RWPE2 (cell line): ENCODE measurements at regions not wholly inside any gene's neighbourhood (a gene's known extent, or its start where the extent isn't known, plus 50 kb on each side); places are given as distances from the start of the nearest gene placed in this dataset.

ENCODE experiments used
- ATAC-seq: fragments of 200-7000 bp; cut with Tn5 transposase; 3 replicates; pipeline ENCODE4 v1.9.1; 2021; ENCODE audit warnings: low read depth
- DNase-seq: peaks from one replicate; pipeline ENCODE4 v3.0.0-alpha.2; 2020; ENCODE audit warnings: low spot score
- H3K27ac ChIP-seq: fragments of 450-650 bp; 2 replicates; pipeline ENCODE4 v1.5.1; 2017; ENCODE audit warnings: mild to moderate bottlenecking; ENCODE audit not compliant: poor library complexity, severe bottlenecking
- H3K27me3 ChIP-seq: fragments of 250-450 bp; sonication (Bioruptor Pico); 2 replicates; pipeline ENCODE4 v1.5.1; 2021; ENCODE audit warnings: mild to moderate bottlenecking, moderate library complexity; ENCODE audit not compliant: insufficient read depth, poor library complexity, severe bottlenecking
- H3K36me3 ChIP-seq: fragments of 250-450 bp; sonication (Bioruptor Pico); 2 replicates; pipeline ENCODE4 v1.5.1; 2020; ENCODE audit warnings: low read depth, mild to moderate bottlenecking, moderate library complexity
- H3K4me1 ChIP-seq: fragments of 250-450 bp; sonication (Bioruptor Pico); 2 replicates; pipeline ENCODE4 v1.5.1; 2021; ENCODE audit warnings: mild to moderate bottlenecking, moderate library complexity; ENCODE audit not compliant: insufficient read depth, poor library complexity, severe bottlenecking
- H3K4me3 ChIP-seq: fragments of 250-450 bp; sonication (Bioruptor Pico); 2 replicates; pipeline ENCODE4 v1.5.1; 2021; ENCODE audit warnings: mild to moderate bottlenecking, moderate library complexity; ENCODE audit not compliant: severe bottlenecking
- H3K9me3 ChIP-seq: fragments of 250-450 bp; sonication (Bioruptor Pico); 2 replicates; pipeline ENCODE4 v1.5.1; 2021; ENCODE audit warnings: mild to moderate bottlenecking, moderate library complexity; ENCODE audit not compliant: severe bottlenecking
- TF ChIP-seq, protein P1 (sequence below): fragments of 450-650 bp; IDR thresholded peaks from one replicate; pipeline ENCODE4 v1.5.1; 2017; ENCODE audit warnings: mild to moderate bottlenecking, moderate library complexity; ENCODE audit not compliant: poor library complexity, severe bottlenecking

DNA sequence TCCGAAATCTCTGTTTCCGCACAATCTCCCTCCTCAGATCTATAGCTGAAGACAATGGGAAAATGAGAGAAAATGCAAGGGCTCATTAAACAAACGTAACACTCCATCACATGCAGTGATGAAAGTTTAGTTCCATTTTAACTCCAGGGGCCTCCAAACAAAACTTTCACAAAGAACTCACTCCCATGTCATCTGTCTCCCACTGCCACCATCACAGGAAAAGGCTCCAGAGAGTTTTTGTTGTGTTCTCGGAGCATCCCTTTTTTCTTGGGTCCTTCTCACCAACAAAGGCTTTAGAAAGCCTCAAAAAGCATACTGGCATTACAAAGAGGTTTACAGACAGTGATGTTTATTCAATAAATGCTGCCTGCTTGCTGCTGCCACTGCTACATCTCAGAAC, 339.6 kb downstream of the TPBG start:
- no peaks in the 10 kb centered on the region for H3K27me3 ChIP-seq
- no peak overlapping the region for H3K27ac ChIP-seq
- ATAC-seq (no peak), DNase-seq (no peak)
- TF ChIP-seq, protein P1, sequence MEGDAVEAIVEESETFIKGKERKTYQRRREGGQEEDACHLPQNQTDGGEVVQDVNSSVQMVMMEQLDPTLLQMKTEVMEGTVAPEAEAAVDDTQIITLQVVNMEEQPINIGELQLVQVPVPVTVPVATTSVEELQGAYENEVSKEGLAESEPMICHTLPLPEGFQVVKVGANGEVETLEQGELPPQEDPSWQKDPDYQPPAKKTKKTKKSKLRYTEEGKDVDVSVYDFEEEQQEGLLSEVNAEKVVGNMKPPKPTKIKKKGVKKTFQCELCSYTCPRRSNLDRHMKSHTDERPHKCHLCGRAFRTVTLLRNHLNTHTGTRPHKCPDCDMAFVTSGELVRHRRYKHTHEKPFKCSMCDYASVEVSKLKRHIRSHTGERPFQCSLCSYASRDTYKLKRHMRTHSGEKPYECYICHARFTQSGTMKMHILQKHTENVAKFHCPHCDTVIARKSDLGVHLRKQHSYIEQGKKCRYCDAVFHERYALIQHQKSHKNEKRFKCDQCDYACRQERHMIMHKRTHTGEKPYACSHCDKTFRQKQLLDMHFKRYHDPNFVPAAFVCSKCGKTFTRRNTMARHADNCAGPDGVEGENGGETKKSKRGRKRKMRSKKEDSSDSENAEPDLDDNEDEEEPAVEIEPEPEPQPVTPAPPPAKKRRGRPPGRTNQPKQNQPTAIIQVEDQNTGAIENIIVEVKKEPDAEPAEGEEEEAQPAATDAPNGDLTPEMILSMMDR, result no peak
- no peaks in the 10 kb centered on the region for H3K9me3 ChIP-seq
- H3K4me1 ChIP-seq, result no peaks in the 10 kb centered on the region
- H3K36me3 ChIP-seq, result no peaks in the 10 kb centered on the region
- no peak overlapping the region for H3K4me3 ChIP-seq

- no peak overlapping the region for H3K4me3 ChIP-seq
- H3K36me3 ChIP-seq, result no peaks in the 10 kb centered on the region
- ATAC-seq (no peak), DNase-seq (no peak)
- TF ChIP-seq, protein P1, result no peak
- H3K9me3 ChIP-seq, result no peaks in the 10 kb centered on the region
- no peaks in the 10 kb centered on the region for H3K27me3 ChIP-seq
- no peak overlapping the region for H3K27ac ChIP-seq
- H3K4me1 ChIP-seq, result no peaks in the 10 kb centered on the region
Observed at GRCh38 chr6:82704045-82704444, 340.4 kb downstream of the TPBG start.

- no peak overlapping the region for H3K4me3 ChIP-seq
- no peaks in the 10 kb centered on the region for H3K36me3 ChIP-seq
- no peaks in the 10 kb centered on the region for H3K27me3 ChIP-seq
- no peaks in the 10 kb centered on the region for H3K4me1 ChIP-seq
- TF ChIP-seq, protein P1, result no peak
- DNase-seq, result no peak
- no peak overlapping the region for H3K27ac ChIP-seq
- no peaks in the 10 kb centered on the region for H3K9me3 ChIP-seq
- ATAC-seq, result no peak
Observed at GRCh38 chr6:82705579-82705978, 342.0 kb downstream of the TPBG start.

DNA sequence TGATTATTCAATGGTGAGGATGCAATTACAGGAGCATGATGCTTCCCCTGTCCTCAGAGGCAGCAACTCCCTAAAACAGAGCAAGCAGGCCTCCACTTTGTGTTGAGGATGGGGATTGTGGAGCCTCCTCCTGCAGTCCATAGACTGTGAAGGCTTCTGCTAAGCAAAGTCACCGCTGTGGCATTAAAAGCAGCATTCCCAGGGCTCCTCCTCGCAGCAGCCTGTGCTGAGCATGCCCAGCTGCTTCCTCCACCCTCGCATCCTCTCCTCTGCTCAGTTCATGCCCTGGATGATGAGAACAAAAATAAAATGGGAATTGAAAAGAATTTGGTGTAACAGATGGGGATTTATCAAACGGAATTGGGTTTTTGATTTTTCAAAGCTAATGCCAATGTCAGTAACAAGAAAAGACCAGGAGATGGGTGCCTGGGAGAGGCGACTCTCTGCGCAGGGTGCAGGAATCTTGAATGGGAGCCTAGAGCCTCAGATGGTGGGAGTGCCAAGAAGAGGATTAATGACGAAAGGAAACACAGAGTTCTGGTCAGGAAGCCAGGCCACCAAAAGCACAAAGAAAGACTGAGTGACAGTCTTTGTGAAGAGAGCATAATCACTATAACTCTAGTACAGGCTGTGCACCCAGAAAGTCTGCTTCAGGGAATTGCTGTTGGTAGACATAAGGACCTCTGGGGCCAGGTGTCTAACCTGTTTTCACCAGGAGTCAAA, 347.6 kb downstream of the TPBG start:
- TF ChIP-seq, protein P1, result no peak
- no peaks in the 10 kb centered on the region for H3K4me1 ChIP-seq
- H3K4me3 ChIP-seq, result no peak overlapping the region
- H3K27ac ChIP-seq, result no peak overlapping the region
- no peaks in the 10 kb centered on the region for H3K27me3 ChIP-seq
- no peaks in the 10 kb centered on the region for H3K9me3 ChIP-seq
- ATAC-seq, result no peak
- no peaks in the 10 kb centered on the region for H3K36me3 ChIP-seq
- DNase-seq, result no peak

DNA sequence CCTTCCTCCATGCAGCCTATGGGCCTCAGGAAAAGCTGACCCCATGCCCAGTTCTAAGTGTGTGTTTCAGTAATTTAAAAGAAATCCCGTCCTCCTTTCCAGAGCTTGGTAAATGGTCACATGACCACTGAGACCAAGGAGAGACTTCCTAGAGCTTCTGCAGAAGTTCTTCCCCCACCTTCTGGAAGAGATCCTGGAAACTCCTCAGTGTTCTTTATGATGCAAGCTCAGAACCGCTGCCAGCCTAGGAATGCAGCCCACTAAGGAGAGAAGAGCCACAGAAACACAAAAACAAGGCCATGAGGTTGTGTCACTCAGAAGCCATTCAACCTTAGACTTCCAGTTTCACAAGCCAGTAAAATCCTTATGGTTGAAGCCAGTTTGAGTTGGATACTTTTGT, 348.4 kb downstream of the TPBG start:
- H3K4me3 ChIP-seq, result no peak overlapping the region
- TF ChIP-seq, protein P1, result no peak
- ATAC-seq (no peak), DNase-seq (no peak)
- H3K4me1 ChIP-seq, result no peaks in the 10 kb centered on the region
- no peaks in the 10 kb centered on the region for H3K27me3 ChIP-seq
- no peaks in the 10 kb centered on the region for H3K9me3 ChIP-seq
- no peak overlapping the region for H3K27ac ChIP-seq
- no peaks in the 10 kb centered on the region for H3K36me3 ChIP-seq
